OCI-LY1 (cell line): ENCODE measurements at regions not wholly inside any gene's neighbourhood (a gene's known extent, or its start where the extent isn't known, plus 50 kb on each side); places are given as distances from the start of the nearest gene placed in this dataset.

Experiments used
- H2AFZ ChIP-seq: fragments of 200-600 bp; sonication (generic), shearing (Covaris generic); 2 replicates; pipeline ENCODE4 v1.6.0; 2014; ENCODE audit warnings: antibody characterized with exemption, mild to moderate bottlenecking, low read length
- H3F3A ChIP-seq: fragments of 200-600 bp; sonication (generic), shearing (Covaris generic); 2 replicates; pipeline ENCODE4 v1.6.0; 2014; ENCODE audit warnings: mild to moderate bottlenecking, antibody characterized with exemption, low read length, moderate library complexity; ENCODE audit not compliant: insufficient read depth
- H3K27ac ChIP-seq: fragments of 200-600 bp; sonication (generic); 2 replicates; pipeline ENCODE4 v1.5.1; 2014; ENCODE audit warnings: low read length, mixed run types, mild to moderate bottlenecking, low read depth; ENCODE audit not compliant: poor library complexity, severe bottlenecking
- H3K27me3 ChIP-seq: fragments of 200-600 bp; sonication (generic); 2 replicates; pipeline ENCODE4 v1.6.0; 2014; ENCODE audit warnings: antibody characterized with exemption, mild to moderate bottlenecking, low read length, moderate library complexity; ENCODE audit not compliant: insufficient read depth
- H3K36me3 ChIP-seq: fragments of 200-600 bp; sonication (generic); 2 replicates; pipeline ENCODE4 v1.6.1; 2014; ENCODE audit warnings: mild to moderate bottlenecking, antibody characterized with exemption, low read length, moderate library complexity, mixed read lengths; ENCODE audit not compliant: insufficient read depth
- H3K4me1 ChIP-seq: fragments of 200-600 bp; sonication (generic); 2 replicates; pipeline ENCODE4 v1.5.1; 2014; ENCODE audit warnings: mild to moderate bottlenecking, low read length, moderate library complexity; ENCODE audit not compliant: insufficient read depth, severe bottlenecking
- H3K4me2 ChIP-seq: fragments of 200-600 bp; sonication (generic), shearing (Covaris generic); 2 replicates; pipeline ENCODE4 v1.6.1; 2014; ENCODE audit warnings: low read length
- H3K4me3 ChIP-seq: fragments of 200-600 bp; sonication (generic); 2 replicates; pipeline ENCODE4 v1.5.1; 2014; ENCODE audit warnings: low read length, low read depth, mild to moderate bottlenecking, mixed read lengths; ENCODE audit not compliant: poor library complexity, severe bottlenecking
- H3K79me2 ChIP-seq: fragments of 200-600 bp; shearing (Covaris generic); 2 replicates; pipeline ENCODE4 v1.6.1; 2016; ENCODE audit warnings: mixed run types, low read length, mixed read lengths; ENCODE audit not compliant: insufficient read depth
- H3K9ac ChIP-seq: fragments of 200-600 bp; sonication (generic), shearing (Covaris generic); 2 replicates; pipeline ENCODE4 v1.6.1; 2014; ENCODE audit warnings: mild to moderate bottlenecking, low read length, mixed read lengths
- H3K9me2 ChIP-seq: fragments of 200-600 bp; sonication (generic), shearing (Covaris generic); 2 replicates; pipeline ENCODE4 v1.6.1; 2014; ENCODE audit warnings: low read depth, mild to moderate bottlenecking, low read length, mixed read lengths
- H3K9me3 ChIP-seq: fragments of 200-600 bp; shearing (Covaris generic); 2 replicates; pipeline ENCODE4 v1.6.1; 2014; ENCODE audit warnings: low read length, mixed read lengths
- H4K20me1 ChIP-seq: fragments of 200-600 bp; sonication (generic), shearing (Covaris generic); 2 replicates; pipeline ENCODE4 v1.6.0; 2016; ENCODE audit warnings: mild to moderate bottlenecking, low read length; ENCODE audit not compliant: insufficient read depth
- CTCF ChIP-seq: fragments of 200-600 bp; sonication (generic), shearing (Covaris generic); IDR thresholded peaks from 2 replicates; pipeline ENCODE4 v1.5.1; 2017; ENCODE audit warnings: mild to moderate bottlenecking, antibody characterized with exemption, low read length, moderate library complexity, mixed read lengths
- EZH2 ChIP-seq: fragments of 200-600 bp; sonication (generic), shearing (Covaris generic); IDR thresholded peaks from 2 replicates; pipeline ENCODE4 v1.8.0; 2017; ENCODE audit warnings: borderline replicate concordance, mixed run types, mild to moderate bottlenecking, antibody characterized with exemption, low read length, moderate library complexity, mixed read lengths

GRCh38 chr22:49603016-49603415 is 224.7 kb downstream of the BRD1 start:
- Histone ChIP-seq H3K27me3 (no peaks in the 10 kb centered on the region), H3K9ac (no peak overlapping the region), H4K20me1 (no peaks in the 10 kb centered on the region), H3K9me3 (peaks cover 11% of the 10 kb centered on the region), H2AFZ (no peak overlapping the region), H3F3A (no peaks in the 10 kb centered on the region), H3K4me2 (no peak overlapping the region), H3K9me2 (no peaks in the 10 kb centered on the region), H3K4me3 (no peak overlapping the region), H3K79me2 (no peaks in the 10 kb centered on the region), H3K36me3 (peaks cover 29% of the 10 kb centered on the region), H3K27ac (no peak overlapping the region), H3K4me1 (no peaks in the 10 kb centered on the region)
- TF ChIP-seq EZH2 (no peak), CTCF (no peak)

- no peak for TF ChIP-seq EZH2
- TF ChIP-seq CTCF = no peak
- H3K4me1 ChIP-seq = no peaks in the 10 kb centered on the region
- no peaks in the 10 kb centered on the region for H3K79me2 ChIP-seq
- no peaks in the 10 kb centered on the region for H3K27me3 ChIP-seq
- H3K9me2 ChIP-seq = no peaks in the 10 kb centered on the region
- H3K9me3 ChIP-seq = peaks cover 11% of the 10 kb centered on the region
- H4K20me1 ChIP-seq = no peaks in the 10 kb centered on the region
- H3K9ac ChIP-seq = no peak overlapping the region
- no peak overlapping the region for H3K4me2 ChIP-seq
- H3K27ac ChIP-seq = no peak overlapping the region
- H3K4me3 ChIP-seq = no peak overlapping the region
- peaks cover 30% of the 10 kb centered on the region for H3K36me3 ChIP-seq
- no peak overlapping the region for H2AFZ ChIP-seq
- no peaks in the 10 kb centered on the region for H3F3A ChIP-seq
These were observed 225.2 kb downstream of the BRD1 start for GRCh38 chr22:49602481-49602880.

- Histone ChIP-seq H3K9me3 (peaks cover 11% of the 10 kb centered on the region), H3K27me3 (no peaks in the 10 kb centered on the region), H2AFZ (no peak overlapping the region), H3F3A (no peaks in the 10 kb centered on the region), H4K20me1 (no peaks in the 10 kb centered on the region), H3K9ac (no peak overlapping the region), H3K4me3 (no peak overlapping the region), H3K4me1 (no peaks in the 10 kb centered on the region), H3K36me3 (peaks cover 37% of the 10 kb centered on the region), H3K9me2 (no peaks in the 10 kb centered on the region), H3K79me2 (no peaks in the 10 kb centered on the region), H3K4me2 (no peak overlapping the region), H3K27ac (no peak overlapping the region)
- TF ChIP-seq CTCF (no peak), EZH2 (no peak)
These were observed 225.9 kb downstream of the BRD1 start for GRCh38 chr22:49601614-49602321.
